ENCODE measurements at regions not wholly inside any gene's neighbourhood (a gene's known extent, or its start where the extent isn't known, plus 50 kb on each side); places are given as distances from the start of the nearest gene placed in this dataset.

GRCh38 chr4:187424636-187425035 is 570.9 kb upstream of the ZFP42 start:
- no peak for DNase-seq (ENCODE audit: low read depth)

DNA sequence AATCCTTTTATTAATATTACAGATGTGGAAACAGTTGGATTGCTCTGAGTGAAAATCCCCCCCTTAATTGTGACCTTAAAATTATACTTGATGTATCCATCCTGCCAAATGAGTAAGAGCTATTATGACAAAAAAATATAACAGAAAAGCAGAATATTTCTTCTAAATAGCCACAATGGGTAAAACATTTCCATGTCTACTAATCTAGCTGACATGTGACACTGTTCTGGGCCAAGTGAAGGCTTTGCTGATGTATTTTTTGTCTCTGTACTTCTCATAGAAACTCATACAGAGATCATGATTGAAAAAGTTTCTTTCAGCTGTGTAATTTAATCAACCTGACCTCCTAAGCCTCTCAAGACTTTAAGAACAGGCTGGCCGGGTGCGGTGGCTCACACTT is 569.1 kb upstream of the ZFP42 start:
- no peak for DNase-seq (ENCODE audit: low read depth)

DNA sequence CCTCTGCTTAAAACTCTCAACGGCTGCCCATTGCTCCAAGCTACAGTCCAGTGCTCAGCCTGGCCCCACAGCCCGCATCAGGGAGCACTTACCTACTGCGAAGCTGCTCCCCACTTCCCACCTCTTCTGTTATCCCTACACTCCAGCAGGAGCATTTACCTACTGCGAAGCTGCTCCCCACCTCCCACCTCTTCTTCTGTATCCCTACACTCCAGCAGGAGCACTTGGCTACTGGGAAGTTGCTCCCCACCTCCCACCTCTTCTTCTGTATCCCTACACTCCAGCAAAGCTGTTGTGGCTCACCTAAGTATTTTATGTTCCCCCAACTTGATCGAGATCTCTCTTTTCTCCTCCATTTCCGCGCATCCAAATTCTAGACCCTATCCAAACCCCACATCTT is 563.3 kb upstream of the ZFP42 start:
- DNase-seq (ENCODE audit: low read depth) = no peak

DNA sequence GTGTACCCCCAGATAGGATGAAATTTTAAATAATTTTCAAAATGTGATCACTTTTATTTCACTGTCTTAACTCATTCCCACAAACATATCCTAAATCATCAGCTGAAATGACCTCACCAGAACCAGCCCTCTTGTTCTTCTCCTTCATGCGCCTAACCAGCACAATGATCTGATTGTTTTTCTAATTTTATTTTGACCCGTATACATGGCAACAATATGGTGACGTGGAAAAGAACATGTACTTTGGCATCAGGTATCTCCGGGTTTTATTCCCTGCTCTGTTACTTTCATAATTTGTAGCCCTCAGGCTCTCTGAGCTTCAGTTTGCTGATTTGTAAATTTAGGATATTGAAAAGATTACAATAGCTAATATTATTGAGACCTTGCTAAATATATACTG is 562.4 kb upstream of the ZFP42 start:
- DNase-seq (ENCODE audit: low read depth) = no peak

GRCh38 chr4:187436251-187436650 is 559.3 kb upstream of the ZFP42 start:
- no peak for DNase-seq (ENCODE audit: low read depth)

- DNase-seq (ENCODE audit: low read depth) = no peak
Observed at GRCh38 chr4:187444061-187444460, 551.5 kb upstream of the ZFP42 start.

DNA sequence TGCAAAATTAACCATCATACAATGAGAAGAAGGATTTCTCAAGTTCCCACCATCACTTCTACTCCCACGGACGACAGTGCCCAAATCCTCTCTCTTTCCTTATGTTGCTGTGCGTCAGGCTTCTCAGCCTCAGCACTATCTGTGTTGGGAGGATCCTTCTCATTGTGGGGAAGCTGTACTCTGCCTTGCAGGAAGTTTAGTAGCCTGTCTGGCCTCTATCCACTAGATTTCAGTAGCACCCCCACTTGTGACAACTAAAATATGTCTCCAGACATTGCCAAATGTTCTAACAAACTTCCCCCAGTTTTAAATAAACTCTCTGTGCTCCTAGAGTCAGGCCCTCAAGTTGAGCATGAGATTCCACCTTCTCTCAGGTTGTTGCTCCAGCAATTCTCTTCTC is 545.9 kb upstream of the ZFP42 start:
- no peak for DNase-seq (ENCODE audit: low read depth)

DNA sequence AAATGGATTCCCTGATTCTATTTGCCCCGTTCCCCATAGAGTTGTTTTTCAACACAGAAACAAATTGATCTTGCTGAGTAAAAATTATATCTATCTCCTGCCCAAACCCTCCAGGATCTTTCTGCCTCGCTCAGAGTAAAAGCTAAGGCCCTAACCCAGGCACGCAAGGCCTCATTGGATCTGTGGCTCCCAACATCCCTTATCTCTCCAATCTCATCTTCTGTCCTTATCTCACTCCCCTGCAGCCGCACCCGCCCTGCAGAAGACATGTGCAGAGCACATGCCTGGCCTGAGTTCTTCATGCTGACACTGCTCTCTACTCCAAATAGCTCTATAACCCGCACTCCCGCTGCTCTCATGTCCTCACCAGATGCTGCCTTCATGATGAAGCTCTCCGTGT is 543.8 kb upstream of the ZFP42 start:
- DNase-seq (ENCODE audit: low read depth) = no peak

DNA sequence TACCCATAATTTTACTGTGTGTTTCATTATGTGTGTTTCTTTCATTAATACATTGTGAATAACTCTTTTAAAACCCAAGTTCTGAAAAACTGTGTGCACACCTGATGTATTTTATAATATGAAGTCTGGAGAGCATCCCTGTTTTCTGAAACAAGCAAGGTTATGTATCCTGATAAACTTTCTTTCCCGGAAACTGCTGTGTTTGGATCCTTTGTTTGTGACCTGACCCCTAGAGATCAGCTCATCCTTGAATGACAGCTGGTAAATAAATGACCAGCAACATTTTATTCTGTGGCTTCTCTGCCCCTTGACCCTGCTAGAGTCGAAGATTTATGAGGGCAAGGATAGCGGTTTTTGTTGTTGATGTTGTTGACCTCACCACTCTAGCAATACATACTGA is 535.6 kb upstream of the ZFP42 start:
- DNase-seq (ENCODE audit: low read depth) = no peak

GRCh38 chr4:187464573-187464972 is 531.0 kb upstream of the ZFP42 start:
- DNase-seq (ENCODE audit: low read depth) = no peak

- DNase-seq (ENCODE audit: low read depth) = no peak
Observed at GRCh38 chr4:187467224-187467623, 528.3 kb upstream of the ZFP42 start.

GRCh38 chr4:187469627-187470026 is 525.9 kb upstream of the ZFP42 start:
- DNase-seq (ENCODE audit: low read depth) = no peak

- no peak for DNase-seq (ENCODE audit: low read depth)
Observed at GRCh38 chr4:187470061-187470460, 525.5 kb upstream of the ZFP42 start.

GRCh38 chr4:187474238-187474637 is 521.3 kb upstream of the ZFP42 start:
- no peak for DNase-seq (ENCODE audit: low read depth)

DNA sequence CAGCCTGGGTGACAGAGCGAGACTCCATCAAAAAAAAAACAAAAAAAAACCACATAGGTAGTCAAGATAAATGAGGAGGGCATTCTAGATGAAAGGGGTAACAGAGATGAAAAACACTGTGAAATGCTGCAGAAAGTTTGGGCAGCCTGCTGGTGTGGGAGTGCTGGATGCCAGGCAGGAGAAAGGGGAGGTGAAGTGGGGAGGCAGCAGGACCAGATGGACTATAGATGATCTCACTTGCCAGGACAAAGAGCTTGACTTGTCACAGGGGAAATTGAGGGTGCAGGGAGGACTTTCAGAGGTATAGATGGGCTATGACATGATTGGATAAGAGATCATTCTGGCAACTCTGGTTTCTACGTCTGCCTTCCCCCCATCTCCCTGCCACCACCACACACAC is 519.7 kb upstream of the ZFP42 start:
- no peak for DNase-seq (ENCODE audit: low read depth)

DNA sequence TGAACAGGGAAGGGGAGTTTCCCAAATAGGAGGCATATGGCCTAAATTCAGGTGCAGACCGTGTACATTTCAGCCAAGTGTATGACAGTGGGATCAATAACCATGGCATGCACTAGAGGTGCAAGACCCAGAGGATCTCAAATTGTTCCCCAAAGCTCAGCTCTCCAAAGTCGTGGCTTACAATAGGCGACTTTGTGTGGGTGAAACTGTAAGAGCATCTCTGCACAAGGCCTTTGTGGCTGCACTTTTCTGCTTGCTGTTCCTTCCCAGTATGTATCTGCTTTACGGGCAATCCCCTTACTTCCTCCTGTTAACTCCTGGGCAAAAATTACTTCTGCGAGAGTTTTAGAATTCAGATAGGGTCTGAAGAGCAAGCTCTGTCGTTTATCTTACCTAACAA is 518.3 kb upstream of the ZFP42 start:
- no peak for DNase-seq (ENCODE audit: low read depth)

GRCh38 chr4:187478292-187479140 is 517.1 kb upstream of the ZFP42 start:
- DNase-seq (ENCODE audit: low read depth) = peak; percentile 90

- no peak for DNase-seq (ENCODE audit: low read depth)
Observed at GRCh38 chr4:187479511-187479910, 516.1 kb upstream of the ZFP42 start.

DNA sequence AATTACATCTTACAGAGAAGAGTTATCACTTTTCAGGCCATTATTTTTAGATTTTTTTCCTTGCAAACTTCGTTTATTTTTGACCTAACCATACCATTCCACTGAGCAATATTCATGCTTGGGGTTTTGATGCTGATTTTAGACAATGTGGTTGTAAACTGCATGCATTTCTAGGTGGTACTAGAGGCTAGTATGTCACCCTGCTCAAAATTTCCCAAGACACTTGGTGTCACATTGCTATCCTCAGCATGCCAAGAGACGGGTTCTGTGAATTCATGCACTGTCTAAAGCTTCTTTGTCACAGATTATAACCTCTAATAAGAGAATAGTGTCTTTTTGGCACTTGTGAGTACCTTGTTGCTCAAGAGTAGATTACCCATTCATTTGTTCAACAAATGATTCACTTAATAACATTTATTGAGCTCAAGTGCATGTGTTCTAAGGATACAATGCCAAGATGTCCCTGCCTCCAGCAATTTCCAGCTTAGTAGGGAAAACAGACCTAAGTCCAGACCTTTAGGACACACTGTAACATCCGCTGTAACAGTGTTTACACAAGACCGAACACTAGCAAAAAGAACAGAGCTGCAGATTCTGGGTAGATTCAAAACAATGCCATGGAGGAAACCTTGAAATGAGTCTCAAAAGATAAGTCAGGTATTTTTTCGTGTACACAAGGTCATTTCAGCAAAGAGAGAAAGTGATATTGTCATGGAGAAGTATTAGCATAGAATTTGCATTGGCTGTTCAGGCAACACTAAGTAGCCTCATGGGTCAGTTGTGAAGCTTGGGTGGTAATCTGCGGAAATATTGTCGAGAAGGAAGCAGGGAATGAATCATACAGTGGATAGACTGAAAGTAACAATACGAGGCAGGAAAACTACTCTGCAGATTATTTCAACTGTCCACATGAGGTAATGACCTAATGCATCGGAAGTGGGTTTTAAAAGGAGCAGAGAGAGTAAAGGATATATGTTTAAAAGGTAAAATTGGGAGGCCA is 515.1 kb upstream of the ZFP42 start:
- DNase-seq (ENCODE audit: low read depth) = peak; percentile 87

DNA sequence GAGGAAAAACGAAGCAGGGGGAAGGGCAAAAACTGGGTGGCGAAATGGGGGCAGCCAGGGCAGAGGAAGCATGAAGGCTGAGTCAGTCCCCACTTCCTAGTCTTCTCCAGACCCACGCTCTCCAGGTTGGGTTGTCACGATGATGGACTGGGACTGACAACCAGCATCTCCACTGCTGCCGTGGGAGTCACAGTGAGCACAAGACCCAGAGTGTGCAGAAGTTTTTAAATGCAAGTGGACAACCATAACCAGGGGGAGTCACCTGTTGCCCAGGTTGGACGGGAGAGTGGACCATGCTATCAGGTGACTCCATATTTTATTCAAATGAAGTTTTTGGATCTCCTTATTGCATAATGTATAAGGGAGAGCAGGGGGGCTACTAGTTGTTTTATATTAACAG is 511.4 kb upstream of the ZFP42 start:
- no peak for DNase-seq (ENCODE audit: low read depth)

DNA sequence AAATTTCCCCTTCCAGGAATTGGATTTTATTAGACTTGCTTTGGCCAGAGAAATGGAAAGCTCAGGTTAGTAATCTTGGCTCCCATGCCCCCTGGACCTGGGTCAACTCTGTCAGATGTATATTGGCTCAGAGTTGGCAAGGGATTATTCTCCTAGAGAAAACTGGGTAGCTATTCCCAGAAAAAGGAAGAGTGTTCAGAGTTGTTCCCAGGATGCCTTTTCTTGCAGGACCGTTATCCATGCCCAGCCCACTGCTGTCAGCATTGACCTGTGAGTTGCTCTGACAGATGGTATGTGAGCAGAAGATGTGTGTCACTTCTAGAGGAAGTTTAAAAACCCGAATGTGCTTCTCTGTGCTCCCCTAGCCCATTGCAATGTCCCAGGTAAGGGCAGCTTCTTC is 509.9 kb upstream of the ZFP42 start:
- no peak for DNase-seq (ENCODE audit: low read depth)

- no peak for DNase-seq (ENCODE audit: low read depth)
Observed at GRCh38 chr4:187491286-187491685, 504.3 kb upstream of the ZFP42 start.

GRCh38 chr4:187491959-187492358 is 503.6 kb upstream of the ZFP42 start:
- peak; percentile 52 for DNase-seq (ENCODE audit: low read depth)
